Kidney (tissue), 13 donors: ENCODE measurements at regions not wholly inside any gene's neighbourhood (a gene's known extent, or its start where the extent isn't known, plus 50 kb on each side); places are given as distances from the start of the nearest gene placed in this dataset.

Experiments
- DNase-seq, 5 donors: peaks; one replicate each; pipeline ENCODE4 v3.0.0-alpha.2; 2013 to 2020
- FAIRE-seq: peaks from 2 replicates; lab custom pipeline; 2012; peaks lifted over from hg19 to GRCh38; lab: Jason Lieb, UNC
- H3K27ac ChIP-seq, 2 donors: one replicate each; pipeline ENCODE4 v1.7.0; 2013; ENCODE audit warnings: low read depth in 2 of 2, low read length in 2 of 2, inconsistent platforms in 1 of 2
- H3K27me3 ChIP-seq: one replicate; pipeline ENCODE4 v1.7.1; 2013; ENCODE audit warnings: low read length, inconsistent platforms; ENCODE audit not compliant: control insufficient read depth, insufficient read depth
- H3K36me3 ChIP-seq, 3 donors: one replicate each; pipeline versions ENCODE4 v1.7.0 to v1.7.1; 2013; ENCODE audit warnings: low read length in 3 of 3, control low read depth in 1 of 3, inconsistent platforms in 1 of 3; ENCODE audit not compliant: insufficient read depth in 3 of 3, control insufficient read depth in 2 of 3
- H3K4me1 ChIP-seq, 3 donors: one replicate each; pipeline versions ENCODE4 v1.7.0 to v1.7.1; 2013; ENCODE audit warnings: low read length in 3 of 3, inconsistent platforms in 1 of 3, low read depth in 1 of 3; ENCODE audit not compliant: control insufficient read depth in 2 of 3, insufficient read depth in 2 of 3
- H3K4me3 ChIP-seq, 3 donors: one replicate each; pipeline versions ENCODE4 v1.7.0 to v1.8.1; 2013; ENCODE audit warnings: low read length in 3 of 3, control low read depth in 1 of 3, inconsistent platforms in 1 of 3
- H3K9ac ChIP-seq, 3 donors: one replicate each; pipeline versions ENCODE4 v1.7.0 to v1.7.1; 2013; ENCODE audit warnings: low read length in 3 of 3, control low read depth in 1 of 3, inconsistent platforms in 1 of 3
- H3K9me3 ChIP-seq, 3 donors: one replicate each; pipeline versions ENCODE4 v1.7.0 to v1.7.1; 2013; ENCODE audit warnings: low read length in 3 of 3, control low read depth in 1 of 3, inconsistent platforms in 1 of 3; ENCODE audit not compliant: control insufficient read depth in 2 of 3, insufficient read depth in 1 of 3
- CTCF ChIP-seq: IDR thresholded peaks from 3 replicates; pipeline ENCODE4 v1.5.1; 2012; ENCODE audit warnings: mild to moderate bottlenecking, moderate library complexity, borderline replicate concordance; ENCODE audit not compliant: insufficient read depth; ENCODE audit errors: extremely low read depth
- intact Hi-C: fragments of 100-400 bp; cut with DNase I; formaldehyde crosslinking; loops from one replicate; pipeline ENCODE4 v1.11.1; 2022
- donor health status: control.
- donor health status: control.
- donor health status: control.
- donor health status: control.
- donor health status: control.
- donor health status: DM: yes; HTN: yes; CAD: no.
- donor health status: Normal renal cell carcinoma (clear cell type).

GRCh38 chr13:59230484-59231264 lies 933.1 kb downstream of the DIAPH3 start:
- H3K4me1 ChIP-seq: no peaks in the 10 kb centered on the region
- no peaks in the 10 kb centered on the region for H3K9me3 ChIP-seq
- H3K27ac ChIP-seq: no peak overlapping the region
- FAIRE-seq (no peak), DNase-seq (no peak)
- intact Hi-C loops: no loop called here
- no peak overlapping the region for H3K9ac ChIP-seq
- no peak overlapping the region for H3K4me3 ChIP-seq
- H3K36me3 ChIP-seq: no peaks in the 10 kb centered on the region
- H3K27me3 ChIP-seq: no peaks in the 10 kb centered on the region
- TF ChIP-seq CTCF: no peak

- Histone ChIP-seq H3K4me1 (no peaks in the 10 kb centered on the region), H3K4me3 (no peak overlapping the region), H3K9ac (no peak overlapping the region), H3K9me3 (no peaks in the 10 kb centered on the region), H3K36me3 (no peaks in the 10 kb centered on the region), H3K27ac (no peak overlapping the region), H3K27me3 (no peaks in the 10 kb centered on the region)
- TF ChIP-seq CTCF: no peak
- FAIRE-seq (no peak), DNase-seq (peak in 1 of 5 donors; percentile 17)
- intact Hi-C loops: no loop called here
These were observed 927.3 kb downstream of the DIAPH3 start for GRCh38 chr13:59236309-59236919.

GRCh38 chr13:59236944-59237343 lies 926.8 kb downstream of the DIAPH3 start:
- no peaks in the 10 kb centered on the region for H3K27me3 ChIP-seq
- no peak overlapping the region for H3K9ac ChIP-seq
- intact Hi-C loops: no loop called here
- H3K27ac ChIP-seq: no peak overlapping the region
- no peaks in the 10 kb centered on the region for H3K36me3 ChIP-seq
- DNase-seq (no peak), FAIRE-seq (no peak)
- TF ChIP-seq CTCF: no peak
- no peaks in the 10 kb centered on the region for H3K9me3 ChIP-seq
- no peak overlapping the region for H3K4me3 ChIP-seq
- no peaks in the 10 kb centered on the region for H3K4me1 ChIP-seq
